Lower leg skin (tissue), 3 donors: ENCODE measurements at regions not wholly inside any gene's neighbourhood (a gene's known extent, or its start where the extent isn't known, plus 50 kb on each side); places are given as distances from the start of the nearest gene placed in this dataset.

Experiments used
- POLR2A ChIP-seq, 2 donors: fragments of 450-650 bp; IDR thresholded peaks; one replicate each; pipeline ENCODE4 v1.6.1; 2016 to 2017; ENCODE audit warnings: antibody characterized with exemption in 2 of 2, mild to moderate bottlenecking in 1 of 2, moderate library complexity in 1 of 2
- TF ChIP-seq, protein P1 (sequence below), 3 donors: fragments of 450-650 bp; IDR thresholded peaks; one replicate each; pipeline ENCODE4 v1.5.1; 2016; ENCODE audit warnings: antibody characterized with exemption in 3 of 3, mild to moderate bottlenecking in 3 of 3, moderate library complexity in 2 of 3

- TF ChIP-seq, protein P1, sequence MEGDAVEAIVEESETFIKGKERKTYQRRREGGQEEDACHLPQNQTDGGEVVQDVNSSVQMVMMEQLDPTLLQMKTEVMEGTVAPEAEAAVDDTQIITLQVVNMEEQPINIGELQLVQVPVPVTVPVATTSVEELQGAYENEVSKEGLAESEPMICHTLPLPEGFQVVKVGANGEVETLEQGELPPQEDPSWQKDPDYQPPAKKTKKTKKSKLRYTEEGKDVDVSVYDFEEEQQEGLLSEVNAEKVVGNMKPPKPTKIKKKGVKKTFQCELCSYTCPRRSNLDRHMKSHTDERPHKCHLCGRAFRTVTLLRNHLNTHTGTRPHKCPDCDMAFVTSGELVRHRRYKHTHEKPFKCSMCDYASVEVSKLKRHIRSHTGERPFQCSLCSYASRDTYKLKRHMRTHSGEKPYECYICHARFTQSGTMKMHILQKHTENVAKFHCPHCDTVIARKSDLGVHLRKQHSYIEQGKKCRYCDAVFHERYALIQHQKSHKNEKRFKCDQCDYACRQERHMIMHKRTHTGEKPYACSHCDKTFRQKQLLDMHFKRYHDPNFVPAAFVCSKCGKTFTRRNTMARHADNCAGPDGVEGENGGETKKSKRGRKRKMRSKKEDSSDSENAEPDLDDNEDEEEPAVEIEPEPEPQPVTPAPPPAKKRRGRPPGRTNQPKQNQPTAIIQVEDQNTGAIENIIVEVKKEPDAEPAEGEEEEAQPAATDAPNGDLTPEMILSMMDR (IDR thresholded peaks at IDR 0.05), result no peak
- TF ChIP-seq POLR2A (IDR thresholded peaks at IDR 0.05), result no peak
These were observed 469.8 kb downstream of the BCAT1 start for GRCh38 chr12:24479131-24479530.
